ENCODE measurements at regions not wholly inside any gene's neighbourhood (a gene's known extent, or its start where the extent isn't known, plus 50 kb on each side); places are given as distances from the start of the nearest gene placed in this dataset.

DNA sequence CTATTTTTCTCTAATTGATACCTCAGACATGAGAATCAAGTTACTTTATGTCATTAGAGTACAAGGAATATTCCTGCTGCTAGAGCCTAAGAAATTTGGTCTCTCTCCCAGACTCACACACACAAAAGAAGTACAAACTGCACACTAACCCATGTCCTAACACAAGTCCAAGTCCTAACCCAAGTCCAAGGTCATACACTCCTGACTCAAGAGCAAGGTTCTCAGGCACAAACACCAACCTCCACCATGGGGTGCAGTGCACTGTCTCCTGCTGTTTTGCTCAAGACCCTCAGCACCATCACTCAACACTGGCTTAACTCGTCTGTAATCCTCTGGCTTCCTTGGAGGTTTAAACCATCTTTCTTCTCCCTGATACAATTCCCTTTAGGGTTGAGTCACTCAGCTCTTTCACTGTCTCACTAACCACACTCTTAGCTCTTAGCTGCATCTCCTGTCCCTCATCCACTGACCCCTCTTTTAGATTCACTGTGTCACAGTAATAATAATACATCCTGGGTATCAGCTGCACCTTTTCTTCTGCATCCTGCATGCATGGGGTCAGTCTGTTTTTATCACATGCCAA lies 129.8 kb downstream of the BCL2L11 start:
- TF ChIP-seq, protein P1, sequence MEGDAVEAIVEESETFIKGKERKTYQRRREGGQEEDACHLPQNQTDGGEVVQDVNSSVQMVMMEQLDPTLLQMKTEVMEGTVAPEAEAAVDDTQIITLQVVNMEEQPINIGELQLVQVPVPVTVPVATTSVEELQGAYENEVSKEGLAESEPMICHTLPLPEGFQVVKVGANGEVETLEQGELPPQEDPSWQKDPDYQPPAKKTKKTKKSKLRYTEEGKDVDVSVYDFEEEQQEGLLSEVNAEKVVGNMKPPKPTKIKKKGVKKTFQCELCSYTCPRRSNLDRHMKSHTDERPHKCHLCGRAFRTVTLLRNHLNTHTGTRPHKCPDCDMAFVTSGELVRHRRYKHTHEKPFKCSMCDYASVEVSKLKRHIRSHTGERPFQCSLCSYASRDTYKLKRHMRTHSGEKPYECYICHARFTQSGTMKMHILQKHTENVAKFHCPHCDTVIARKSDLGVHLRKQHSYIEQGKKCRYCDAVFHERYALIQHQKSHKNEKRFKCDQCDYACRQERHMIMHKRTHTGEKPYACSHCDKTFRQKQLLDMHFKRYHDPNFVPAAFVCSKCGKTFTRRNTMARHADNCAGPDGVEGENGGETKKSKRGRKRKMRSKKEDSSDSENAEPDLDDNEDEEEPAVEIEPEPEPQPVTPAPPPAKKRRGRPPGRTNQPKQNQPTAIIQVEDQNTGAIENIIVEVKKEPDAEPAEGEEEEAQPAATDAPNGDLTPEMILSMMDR (conservative IDR thresholded peaks at IDR 0.05 in 1 of 2, IDR thresholded peaks at IDR 0.05 in 1 of 2; ENCODE audit: low read depth in 1 of 2, low read length in 2 of 2) = no peak
- TF ChIP-seq EZH2 (IDR thresholded peaks at IDR 0.05; ENCODE audit: low read length, missing control alignments) = no peak
